IgD-negative memory B cell (primary cell): ENCODE measurements at regions not wholly inside any gene's neighbourhood (a gene's known extent, or its start where the extent isn't known, plus 50 kb on each side); places are given as distances from the start of the nearest gene placed in this dataset.

Experiments
- H3K27ac Mint-ChIP-seq, 3 donors: one replicate each; pipeline ENCODE4 v1.8.0; 2020 to 2022; ENCODE audit warnings: mild to moderate bottlenecking in 3 of 3, mixed read lengths in 3 of 3, moderate library complexity in 1 of 3
- H3K27me3 Mint-ChIP-seq: one replicate; pipeline ENCODE4 v1.8.0; 2021; ENCODE audit warnings: mixed read lengths
- H3K36me3 Mint-ChIP-seq: one replicate; pipeline ENCODE4 v1.8.0; 2020; ENCODE audit warnings: mild to moderate bottlenecking, mixed read lengths
- H3K4me1 Mint-ChIP-seq, 3 donors: one replicate each; pipeline ENCODE4 v1.8.0; 2020 to 2022; ENCODE audit warnings: mixed read lengths in 3 of 3, mild to moderate bottlenecking in 1 of 3
- H3K4me3 Mint-ChIP-seq, 4 donors: one replicate each; pipeline ENCODE4 v1.8.0; 2020 to 2022; ENCODE audit warnings: mild to moderate bottlenecking in 4 of 4, mixed read lengths in 4 of 4, moderate library complexity in 3 of 4
- H3K9me3 Mint-ChIP-seq, 3 donors: one replicate each; pipeline ENCODE4 v1.8.0; 2020 to 2021; ENCODE audit warnings: mixed read lengths in 3 of 3, mild to moderate bottlenecking in 1 of 3

DNA sequence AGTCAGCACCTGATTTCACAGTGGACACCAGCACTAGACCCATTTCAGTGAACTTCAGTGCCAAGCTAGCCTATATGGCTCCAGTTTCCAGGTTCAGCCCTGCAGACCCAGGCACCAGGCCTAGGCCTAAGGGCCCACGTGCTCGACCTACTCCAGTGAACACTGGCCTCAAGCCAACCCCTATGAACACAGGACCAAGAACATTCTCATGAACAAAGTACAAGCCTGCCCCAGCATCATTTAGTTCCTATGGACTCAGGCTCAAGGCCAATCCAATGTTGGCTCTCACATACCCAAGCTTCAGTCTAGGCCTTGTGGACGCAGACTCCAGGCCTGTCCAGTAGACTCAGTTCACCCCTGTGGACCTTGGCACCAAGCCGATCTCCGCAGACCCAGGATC lies 385.5 kb downstream of the DHX35 start:
- H3K27ac Mint-ChIP-seq, result no peak overlapping the region
- peaks cover 3% of the 10 kb centered on the region for H3K36me3 Mint-ChIP-seq
- H3K27me3 Mint-ChIP-seq, result peaks cover 2% of the 10 kb centered on the region
- H3K4me3 Mint-ChIP-seq, result no peak overlapping the region
- H3K9me3 Mint-ChIP-seq, result peaks cover 6 to 27% (median 21%) of the 10 kb centered on the region in 3 donors
- peaks cover 0 to under 1% (median 0%) of the 10 kb centered on the region in 3 donors for H3K4me1 Mint-ChIP-seq

- Mint-ChIP-seq H3K9me3 (peaks cover 0 to 7% (median 5%) of the 10 kb centered on the region in 3 donors), H3K4me3 (peak overlapping the region in 2 of 4 donors; percentile 45 to 62), H3K27ac (no peak overlapping the region), H3K36me3 (peaks cover 1% of the 10 kb centered on the region), H3K4me1 (peaks cover 15 to 28% (median 25%) of the 10 kb centered on the region in 3 donors), H3K27me3 (no peaks in the 10 kb centered on the region)
Observed at GRCh38 chr20:39342463-39342862, 380.3 kb downstream of the DHX35 start.

DNA sequence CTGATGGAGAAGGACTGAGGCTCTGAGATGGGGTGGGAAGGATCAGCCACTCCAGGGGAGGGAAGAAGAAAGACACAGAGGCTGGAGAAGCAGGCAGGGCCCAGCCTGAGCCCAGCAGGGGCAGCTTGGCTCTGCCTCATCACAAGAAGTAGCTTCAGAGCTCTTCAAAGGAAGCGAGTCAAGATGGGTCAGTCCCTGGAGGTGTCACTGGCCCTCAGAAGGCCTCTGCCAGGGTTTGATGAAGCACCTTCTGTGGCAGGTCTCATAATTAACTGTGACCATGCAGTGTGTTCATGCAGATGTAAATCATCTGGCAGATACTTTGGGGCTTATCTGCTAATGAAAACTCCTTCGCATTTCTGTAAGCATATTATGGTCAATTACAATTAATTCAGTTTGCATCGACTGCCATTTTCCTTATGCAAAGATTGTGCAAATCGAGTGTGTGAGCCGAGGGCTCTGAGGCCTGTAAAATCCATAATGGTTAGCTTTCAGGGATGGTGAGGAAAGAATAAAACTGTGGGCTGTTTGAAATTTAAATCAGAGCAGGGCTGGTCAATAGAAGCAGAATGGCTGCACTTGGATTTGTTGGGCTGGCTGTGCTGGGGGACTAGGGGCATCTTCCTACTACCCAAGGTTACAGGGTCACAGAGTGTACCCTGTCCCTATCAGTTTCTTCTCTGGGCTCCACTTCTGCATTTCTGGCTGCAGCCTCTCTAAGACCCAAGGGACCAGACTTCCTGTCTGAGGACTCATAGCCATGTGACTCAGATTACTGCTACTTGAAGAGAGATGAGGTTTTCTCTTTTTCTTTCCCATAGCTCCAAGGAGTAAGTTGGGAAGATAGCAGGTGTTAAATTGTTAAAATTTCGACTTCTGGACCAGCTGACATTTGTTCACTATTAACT lies 376.6 kb downstream of the DHX35 start:
- peaks cover 2% of the 10 kb centered on the region for H3K36me3 Mint-ChIP-seq
- H3K4me1 Mint-ChIP-seq, result peaks cover 15 to 28% (median 25%) of the 10 kb centered on the region in 3 donors
- peak overlapping the region in 3 of 4 donors; percentile 4 to 82 (median 76) for H3K4me3 Mint-ChIP-seq
- peaks cover 0 to 6% (median 0%) of the 10 kb centered on the region in 3 donors for H3K9me3 Mint-ChIP-seq
- peak overlapping the region in 2 of 3 donors; percentile 46 to 76 for H3K27ac Mint-ChIP-seq
- no peaks in the 10 kb centered on the region for H3K27me3 Mint-ChIP-seq

- H3K27ac Mint-ChIP-seq, result no peak overlapping the region
- H3K4me3 Mint-ChIP-seq, result no peak overlapping the region
- H3K4me1 Mint-ChIP-seq, result peaks cover 0 to 6% (median 4%) of the 10 kb centered on the region in 3 donors
- peaks cover 0 to 4% (median 2%) of the 10 kb centered on the region in 3 donors for H3K9me3 Mint-ChIP-seq
- no peaks in the 10 kb centered on the region for H3K27me3 Mint-ChIP-seq
- H3K36me3 Mint-ChIP-seq, result peaks cover 2% of the 10 kb centered on the region
Observed at GRCh38 chr20:39333211-39333610, 371.1 kb downstream of the DHX35 start.

DNA sequence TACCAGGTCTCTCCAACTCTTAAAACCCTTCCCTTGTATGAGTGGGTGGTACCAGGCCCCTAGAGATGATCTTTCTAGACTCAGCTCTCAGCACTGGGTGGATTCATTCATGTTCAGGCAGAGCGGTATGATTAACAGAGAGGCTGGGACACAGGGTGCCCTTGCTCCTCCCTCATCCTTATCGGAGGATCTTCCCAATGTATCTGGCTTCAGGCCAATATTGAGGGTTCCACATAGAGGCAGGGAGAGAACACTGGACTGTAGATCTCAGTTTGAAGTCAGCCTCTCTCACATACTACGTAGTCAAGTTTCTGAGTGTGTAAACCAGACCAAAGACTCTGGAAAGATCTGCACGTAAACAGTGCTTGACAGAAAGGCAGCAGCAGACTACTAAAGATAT lies 366.2 kb downstream of the DHX35 start:
- H3K36me3 Mint-ChIP-seq, result no peaks in the 10 kb centered on the region
- peaks cover 1% of the 10 kb centered on the region for H3K27me3 Mint-ChIP-seq
- H3K27ac Mint-ChIP-seq, result no peak overlapping the region
- H3K9me3 Mint-ChIP-seq, result peaks cover 0 to 2% (median 0%) of the 10 kb centered on the region in 3 donors
- H3K4me1 Mint-ChIP-seq, result no peaks in the 10 kb centered on the region
- H3K4me3 Mint-ChIP-seq, result no peak overlapping the region

DNA sequence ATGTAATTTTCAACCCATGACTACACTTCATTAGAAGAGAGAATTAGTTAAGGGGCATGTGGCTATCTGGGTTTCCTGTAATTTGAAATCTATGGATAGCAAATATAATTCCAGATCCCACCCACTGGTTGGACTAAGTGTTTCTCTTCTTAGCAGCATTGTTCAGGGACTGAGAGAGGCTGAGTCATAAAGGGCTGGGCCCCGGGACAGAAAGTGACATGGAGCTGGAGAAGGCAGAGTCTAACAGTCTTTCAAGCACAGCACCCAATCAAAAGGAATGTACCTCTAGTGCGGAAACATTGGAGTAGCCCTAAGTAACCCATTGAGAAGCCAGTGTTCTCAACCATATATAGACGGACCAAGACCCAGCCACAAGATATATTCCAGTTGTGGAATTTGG lies 363.9 kb downstream of the DHX35 start:
- peaks cover 0 to 2% (median 0%) of the 10 kb centered on the region in 3 donors for H3K9me3 Mint-ChIP-seq
- H3K36me3 Mint-ChIP-seq, result no peaks in the 10 kb centered on the region
- peaks cover 1% of the 10 kb centered on the region for H3K27me3 Mint-ChIP-seq
- H3K27ac Mint-ChIP-seq, result no peak overlapping the region
- H3K4me3 Mint-ChIP-seq, result no peak overlapping the region
- no peaks in the 10 kb centered on the region for H3K4me1 Mint-ChIP-seq

- no peak overlapping the region for H3K27ac Mint-ChIP-seq
- no peaks in the 10 kb centered on the region for H3K4me1 Mint-ChIP-seq
- peaks cover 8% of the 10 kb centered on the region for H3K27me3 Mint-ChIP-seq
- H3K9me3 Mint-ChIP-seq, result no peaks in the 10 kb centered on the region
- no peaks in the 10 kb centered on the region for H3K36me3 Mint-ChIP-seq
- no peak overlapping the region for H3K4me3 Mint-ChIP-seq
Observed at GRCh38 chr20:39318911-39319310, 356.8 kb downstream of the DHX35 start.

- Mint-ChIP-seq H3K4me1 (peaks cover 10 to 17% (median 16%) of the 10 kb centered on the region in 3 donors), H3K4me3 (no peak overlapping the region), H3K36me3 (no peaks in the 10 kb centered on the region), H3K27me3 (peaks cover 3% of the 10 kb centered on the region), H3K9me3 (peaks cover 0 to 5% (median under 1%) of the 10 kb centered on the region in 3 donors), H3K27ac (no peak overlapping the region)
Observed at GRCh38 chr20:39312676-39313075, 350.5 kb downstream of the DHX35 start.

GRCh38 chr20:39311851-39312506 lies 349.8 kb downstream of the DHX35 start:
- no peaks in the 10 kb centered on the region for H3K36me3 Mint-ChIP-seq
- H3K4me1 Mint-ChIP-seq, result peaks cover 10 to 17% (median 16%) of the 10 kb centered on the region in 3 donors
- H3K27ac Mint-ChIP-seq, result no peak overlapping the region
- no peak overlapping the region for H3K4me3 Mint-ChIP-seq
- peaks cover 3% of the 10 kb centered on the region for H3K27me3 Mint-ChIP-seq
- H3K9me3 Mint-ChIP-seq, result peaks cover 0 to 5% (median 5%) of the 10 kb centered on the region in 3 donors

DNA sequence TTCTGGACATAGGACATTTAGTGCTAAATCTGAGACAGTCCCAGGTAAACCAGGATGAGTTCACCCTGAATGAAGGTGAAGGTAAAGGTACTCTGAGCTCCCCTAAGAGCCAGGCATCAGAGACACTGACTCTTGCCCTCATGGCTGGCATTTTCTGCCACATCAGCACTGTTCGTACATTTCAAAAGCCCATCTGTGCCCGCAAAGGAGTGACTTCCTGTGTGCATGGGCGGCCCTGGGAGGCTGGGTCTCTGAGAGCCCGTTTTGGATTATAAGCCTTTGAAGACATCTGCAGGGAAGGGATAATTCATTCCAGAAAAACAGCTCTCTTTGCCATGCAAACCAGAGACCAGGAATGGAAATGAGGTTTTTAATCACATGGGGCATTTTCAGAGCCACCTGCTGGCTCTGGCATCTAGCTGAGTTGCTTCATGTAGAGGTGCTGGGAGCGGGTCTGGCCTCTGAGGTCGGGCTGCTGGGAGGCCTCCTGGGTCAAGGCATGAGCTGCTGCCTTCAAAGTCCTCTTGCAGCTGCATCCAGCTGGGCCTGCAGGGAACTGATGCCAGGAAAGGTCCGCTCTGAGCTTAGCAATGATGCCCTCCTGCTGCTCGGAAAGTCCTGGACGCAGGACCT lies 348.3 kb downstream of the DHX35 start:
- Mint-ChIP-seq H3K4me3 (peak overlapping the region in 1 of 4 donors; percentile 76), H3K4me1 (peaks cover 10 to 17% (median 16%) of the 10 kb centered on the region in 3 donors), H3K36me3 (no peaks in the 10 kb centered on the region), H3K27me3 (peaks cover 7% of the 10 kb centered on the region), H3K9me3 (peaks cover 0 to 5% (median 5%) of the 10 kb centered on the region in 3 donors), H3K27ac (no peak overlapping the region)

GRCh38 chr20:39309458-39309857 lies 347.3 kb downstream of the DHX35 start:
- H3K9me3 Mint-ChIP-seq, result peaks cover 0 to 5% (median 5%) of the 10 kb centered on the region in 3 donors

GRCh38 chr20:39302312-39302711 lies 340.2 kb downstream of the DHX35 start:
- no peak overlapping the region for H3K4me3 Mint-ChIP-seq
- peaks cover 0 to 1% (median 0%) of the 10 kb centered on the region in 3 donors for H3K4me1 Mint-ChIP-seq
- no peaks in the 10 kb centered on the region for H3K36me3 Mint-ChIP-seq
- H3K27ac Mint-ChIP-seq, result no peak overlapping the region
- H3K9me3 Mint-ChIP-seq, result peaks cover 0 to under 1% (median 0%) of the 10 kb centered on the region in 3 donors
- peaks cover 9% of the 10 kb centered on the region for H3K27me3 Mint-ChIP-seq

More at GRCh38 chr20:39309458-39309857, 347.3 kb downstream of the DHX35 start:
- H3K27me3 Mint-ChIP-seq, result peaks cover 7% of the 10 kb centered on the region
- H3K36me3 Mint-ChIP-seq, result no peaks in the 10 kb centered on the region
- H3K27ac Mint-ChIP-seq, result peak overlapping the region in 1 of 3 donors; percentile 46
- peaks cover 10 to 17% (median 16%) of the 10 kb centered on the region in 3 donors for H3K4me1 Mint-ChIP-seq
- H3K4me3 Mint-ChIP-seq, result peak overlapping the region in 2 of 4 donors; percentile 67 to 71

DNA sequence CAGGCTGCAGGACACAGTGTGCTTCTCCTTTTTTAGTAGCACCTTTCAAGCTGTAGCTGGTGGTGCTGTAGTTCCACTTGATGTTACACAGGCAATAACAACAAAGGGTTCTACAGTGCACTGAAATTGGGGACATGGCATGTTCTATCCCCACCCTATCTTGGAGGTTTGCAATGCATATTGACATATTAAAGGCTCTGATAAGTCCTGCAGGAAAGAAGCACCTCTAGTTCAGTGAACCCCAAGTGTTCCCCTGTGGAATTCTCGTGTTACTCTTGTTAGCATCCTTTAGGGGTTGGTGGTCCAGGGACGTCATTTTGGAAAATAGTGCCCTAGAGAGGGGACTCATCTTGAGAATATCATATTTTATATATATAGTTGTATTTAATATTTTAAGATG lies 337.6 kb downstream of the DHX35 start:
- H3K4me1 Mint-ChIP-seq, result peaks cover 0 to 1% (median 0%) of the 10 kb centered on the region in 3 donors
- no peak overlapping the region for H3K4me3 Mint-ChIP-seq
- no peaks in the 10 kb centered on the region for H3K9me3 Mint-ChIP-seq
- H3K27ac Mint-ChIP-seq, result no peak overlapping the region
- H3K27me3 Mint-ChIP-seq, result peaks cover 5% of the 10 kb centered on the region
- no peaks in the 10 kb centered on the region for H3K36me3 Mint-ChIP-seq

GRCh38 chr20:39298571-39299506 lies 336.7 kb downstream of the DHX35 start:
- no peak overlapping the region for H3K4me3 Mint-ChIP-seq
- peaks cover 0 to 1% (median 0%) of the 10 kb centered on the region in 3 donors for H3K4me1 Mint-ChIP-seq
- H3K27me3 Mint-ChIP-seq, result peaks cover 5% of the 10 kb centered on the region
- no peaks in the 10 kb centered on the region for H3K9me3 Mint-ChIP-seq
- H3K36me3 Mint-ChIP-seq, result no peaks in the 10 kb centered on the region
- H3K27ac Mint-ChIP-seq, result no peak overlapping the region
